ENCODE measurements at regions not wholly inside any gene's neighbourhood (a gene's known extent, or its start where the extent isn't known, plus 50 kb on each side); places are given as distances from the start of the nearest gene placed in this dataset.

DNA sequence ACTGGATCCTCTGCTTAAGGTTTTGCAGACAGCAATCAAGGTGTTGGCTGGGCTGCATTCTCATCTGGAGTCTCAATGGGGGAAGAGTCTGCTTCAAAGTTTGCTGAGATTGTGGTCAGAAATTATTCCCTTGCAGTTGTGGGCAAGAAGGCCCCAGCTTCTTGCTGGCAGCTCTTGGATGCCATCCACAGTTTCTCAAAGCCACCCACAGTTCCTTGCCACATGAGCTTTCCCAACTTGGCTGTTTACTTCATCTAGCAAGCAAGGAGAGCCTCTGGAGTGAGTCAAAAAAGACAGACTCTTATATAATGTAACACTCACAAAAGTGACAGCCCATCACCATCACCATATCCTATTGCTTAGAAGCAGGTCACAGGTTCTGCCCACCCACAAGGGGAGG is 62.1 kb upstream of the ABHD2 start:
- no TSS peak for BruUV-seq (replicated peaks)
- DNase-seq (ENCODE audit: low read depth, low spot score) (no peak), ATAC-seq (no peak), FAIRE-seq (no peak)
- Histone ChIP-seq H3K4me2 (ENCODE audit: control insufficient read depth, insufficient read depth) (no peak overlapping the region), H3K27ac (ENCODE audit: control insufficient read depth, insufficient read depth) (no peak overlapping the region), H2AFZ (ENCODE audit: control insufficient read depth, low read depth, low read length) (no peak overlapping the region), H3K4me3 (no peak overlapping the region), H3K36me3 (ENCODE audit: control insufficient read depth in 2 of 2, insufficient read depth in 2 of 2, low read length in 1 of 2) (no peaks in the 10 kb centered on the region), H3K9ac (ENCODE audit: control insufficient read depth, insufficient read depth, low read length) (no peak overlapping the region), H3K9me3 (replicated peaks; ENCODE audit: control insufficient read depth, insufficient read depth, low read length) (no peaks in the 10 kb centered on the region; the same call in 2 of the 3 replicates), H3K79me2 (ENCODE audit: control insufficient read depth, insufficient read depth, low read length) (no peaks in the 10 kb centered on the region), H3K4me1 (ENCODE audit: control insufficient read depth, insufficient read depth, low read length) (no peaks in the 10 kb centered on the region), H4K20me1 (ENCODE audit: control insufficient read depth, insufficient read depth) (no peaks in the 10 kb centered on the region), H3K27me3 (replicated peaks in 1 of 2; ENCODE audit: control insufficient read depth in 2 of 2, insufficient read depth in 2 of 2, low read length in 1 of 2) (peaks cover 0 to 1% of the 10 kb centered on the region in 2 experiments; a peak in 1 of 4 replicates)
- intact Hi-C loops (cut with micrococcal nuclease; ENCODE audit: unreplicated experiment): no loop called here
- SMC1A ChIA-PET (ENCODE audit: uncharacterized antibody, unreplicated experiment): interaction anchor here (0.8 to 1.0 kb wide), 2 partner anchors 121 to 123 kb away, joined by 3 read pairs; no protein-coding TSS in a partner anchor
- TF ChIP-seq POLR2AphosphoS5 (IDR thresholded peaks at IDR 0.05; ENCODE audit: low read length) (no peak), SMAD5 (IDR thresholded peaks at IDR 0.05; ENCODE audit: low read depth) (no peak), NFYB (IDR thresholded peaks at IDR 0.05; ENCODE audit: insufficient read depth, low read depth, low read length) (no peak), GABPA (IDR thresholded peaks at IDR 0.05; ENCODE audit: low read depth) (no peak), PML (IDR thresholded peaks at IDR 0.05; ENCODE audit: low read length) (no peak), EZH2 (IDR thresholded peaks at IDR 0.05; ENCODE audit: borderline replicate concordance, control insufficient read depth, low read depth, low read length) (no peak), TCF7 (IDR thresholded peaks at IDR 0.05; ENCODE audit: borderline replicate concordance) (no peak), NFXL1 (IDR thresholded peaks at IDR 0.05; ENCODE audit: borderline replicate concordance) (no peak), BRCA1 (IDR thresholded peaks at IDR 0.05; ENCODE audit: low read depth, low read length) (no peak), CHD4 (IDR thresholded peaks at IDR 0.05) (no peak), SIN3A (IDR thresholded peaks at IDR 0.05; ENCODE audit: low read depth, low read length) (no peak), MEF2B (IDR thresholded peaks at IDR 0.05; ENCODE audit: partially characterized antibody, poor library complexity, severe bottlenecking) (no peak), MXI1 (IDR thresholded peaks at IDR 0.05; ENCODE audit: low read depth, low read length) (no peak)
- TF ChIP-seq, protein P1, sequence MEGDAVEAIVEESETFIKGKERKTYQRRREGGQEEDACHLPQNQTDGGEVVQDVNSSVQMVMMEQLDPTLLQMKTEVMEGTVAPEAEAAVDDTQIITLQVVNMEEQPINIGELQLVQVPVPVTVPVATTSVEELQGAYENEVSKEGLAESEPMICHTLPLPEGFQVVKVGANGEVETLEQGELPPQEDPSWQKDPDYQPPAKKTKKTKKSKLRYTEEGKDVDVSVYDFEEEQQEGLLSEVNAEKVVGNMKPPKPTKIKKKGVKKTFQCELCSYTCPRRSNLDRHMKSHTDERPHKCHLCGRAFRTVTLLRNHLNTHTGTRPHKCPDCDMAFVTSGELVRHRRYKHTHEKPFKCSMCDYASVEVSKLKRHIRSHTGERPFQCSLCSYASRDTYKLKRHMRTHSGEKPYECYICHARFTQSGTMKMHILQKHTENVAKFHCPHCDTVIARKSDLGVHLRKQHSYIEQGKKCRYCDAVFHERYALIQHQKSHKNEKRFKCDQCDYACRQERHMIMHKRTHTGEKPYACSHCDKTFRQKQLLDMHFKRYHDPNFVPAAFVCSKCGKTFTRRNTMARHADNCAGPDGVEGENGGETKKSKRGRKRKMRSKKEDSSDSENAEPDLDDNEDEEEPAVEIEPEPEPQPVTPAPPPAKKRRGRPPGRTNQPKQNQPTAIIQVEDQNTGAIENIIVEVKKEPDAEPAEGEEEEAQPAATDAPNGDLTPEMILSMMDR (IDR thresholded peaks at IDR 0.05 in 2 of 3, conservative IDR thresholded peaks at IDR 0.05 in 1 of 3; ENCODE audit: control insufficient read depth in 2 of 3, extremely low read depth in 1 of 3, insufficient read depth in 1 of 3, low read depth in 3 of 3, low read length in 3 of 3): no peak
- TF ChIP-seq, protein P2, sequence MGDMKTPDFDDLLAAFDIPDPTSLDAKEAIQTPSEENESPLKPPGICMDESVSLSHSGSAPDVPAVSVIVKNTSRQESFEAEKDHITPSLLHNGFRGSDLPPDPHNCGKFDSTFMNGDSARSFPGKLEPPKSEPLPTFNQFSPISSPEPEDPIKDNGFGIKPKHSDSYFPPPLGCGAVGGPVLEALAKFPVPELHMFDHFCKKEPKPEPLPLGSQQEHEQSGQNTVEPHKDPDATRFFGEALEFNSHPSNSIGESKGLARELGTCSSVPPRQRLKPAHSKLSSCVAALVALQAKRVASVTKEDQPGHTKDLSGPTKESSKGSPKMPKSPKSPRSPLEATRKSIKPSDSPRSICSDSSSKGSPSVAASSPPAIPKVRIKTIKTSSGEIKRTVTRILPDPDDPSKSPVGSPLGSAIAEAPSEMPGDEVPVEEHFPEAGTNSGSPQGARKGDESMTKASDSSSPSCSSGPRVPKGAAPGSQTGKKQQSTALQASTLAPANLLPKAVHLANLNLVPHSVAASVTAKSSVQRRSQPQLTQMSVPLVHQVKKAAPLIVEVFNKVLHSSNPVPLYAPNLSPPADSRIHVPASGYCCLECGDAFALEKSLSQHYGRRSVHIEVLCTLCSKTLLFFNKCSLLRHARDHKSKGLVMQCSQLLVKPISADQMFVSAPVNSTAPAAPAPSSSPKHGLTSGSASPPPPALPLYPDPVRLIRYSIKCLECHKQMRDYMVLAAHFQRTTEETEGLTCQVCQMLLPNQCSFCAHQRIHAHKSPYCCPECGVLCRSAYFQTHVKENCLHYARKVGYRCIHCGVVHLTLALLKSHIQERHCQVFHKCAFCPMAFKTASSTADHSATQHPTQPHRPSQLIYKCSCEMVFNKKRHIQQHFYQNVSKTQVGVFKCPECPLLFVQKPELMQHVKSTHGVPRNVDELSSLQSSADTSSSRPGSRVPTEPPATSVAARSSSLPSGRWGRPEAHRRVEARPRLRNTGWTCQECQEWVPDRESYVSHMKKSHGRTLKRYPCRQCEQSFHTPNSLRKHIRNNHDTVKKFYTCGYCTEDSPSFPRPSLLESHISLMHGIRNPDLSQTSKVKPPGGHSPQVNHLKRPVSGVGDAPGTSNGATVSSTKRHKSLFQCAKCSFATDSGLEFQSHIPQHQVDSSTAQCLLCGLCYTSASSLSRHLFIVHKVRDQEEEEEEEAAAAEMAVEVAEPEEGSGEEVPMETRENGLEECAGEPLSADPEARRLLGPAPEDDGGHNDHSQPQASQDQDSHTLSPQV (IDR thresholded peaks at IDR 0.05): no peak
- POLR2A ChIA-PET: no interaction called here
- in situ Hi-C loops (cut with MboI): no loop called here
- RAD21 ChIA-PET (ENCODE audit: unreplicated experiment): no interaction called here
- CTCF ChIA-PET: interaction anchor here (0.6 to 2.9 kb wide), 2 partner anchors 29 to 121 kb away, joined by 4 to 11 read pairs; no protein-coding TSS in a partner anchor

Measured in GM12878 (cell line).